Trophoblast cell (in vitro differentiated cells and primary cell): ENCODE measurements at regions not wholly inside any gene's neighbourhood (a gene's known extent, or its start where the extent isn't known, plus 50 kb on each side); places are given as distances from the start of the nearest gene placed in this dataset.
A peak's percentile ranks its signal among the peaks of the same experiment; 100 is the strongest.

Experiments
- DNase-seq, 2 donors: peaks; one replicate each; pipeline ENCODE4 v3.0.0-alpha.2; 2016
- H2AFZ ChIP-seq: 2 replicates; pipeline ENCODE4 v1.6.1; 2013; ENCODE audit warnings: low read length, moderate library complexity, mild to moderate bottlenecking; ENCODE audit not compliant: insufficient read depth, poor library complexity
- H2AK5ac ChIP-seq: 2 replicates; pipeline ENCODE4 v1.6.1; 2013; ENCODE audit warnings: mild to moderate bottlenecking, low read length
- H2BK120ac ChIP-seq: 2 replicates; pipeline ENCODE4 v1.6.1; 2013; ENCODE audit warnings: low read length, mild to moderate bottlenecking, moderate library complexity; ENCODE audit not compliant: insufficient read depth, poor library complexity
- H2BK12ac ChIP-seq: 2 replicates; pipeline ENCODE4 v1.6.1; 2013; ENCODE audit warnings: mild to moderate bottlenecking, low read length, moderate library complexity
- H2BK5ac ChIP-seq: 2 replicates; pipeline ENCODE4 v1.6.1; 2013; ENCODE audit warnings: low read length, low read depth, moderate library complexity, mild to moderate bottlenecking; ENCODE audit not compliant: poor library complexity
- H3K14ac ChIP-seq: 2 replicates; pipeline ENCODE4 v1.6.1; 2013; ENCODE audit warnings: mild to moderate bottlenecking, low read length
- H3K18ac ChIP-seq: 2 replicates; pipeline ENCODE4 v1.6.1; 2013; ENCODE audit warnings: mild to moderate bottlenecking, low read length
- H3K23ac ChIP-seq: 2 replicates; pipeline ENCODE4 v1.6.1; 2013; ENCODE audit warnings: low read length
- H3K27ac ChIP-seq: 2 replicates; pipeline ENCODE4 v1.5.1; 2013; ENCODE audit warnings: low read depth, mild to moderate bottlenecking, inconsistent platforms, low read length, moderate library complexity
- H3K27me3 ChIP-seq: 2 replicates; pipeline ENCODE4 v1.6.1; 2013; ENCODE audit warnings: inconsistent platforms, mild to moderate bottlenecking, low read length, moderate library complexity; ENCODE audit not compliant: insufficient read depth
- H3K36me3 ChIP-seq, 2 experiments: 1 replicate in 1 of 2; 2 replicates in 1 of 2; pipeline ENCODE4 v1.6.1; 2013; ENCODE audit warnings: low read length in 2 of 2, mild to moderate bottlenecking in 2 of 2, moderate library complexity in 1 of 2; ENCODE audit not compliant: insufficient read depth in 2 of 2, control insufficient read depth in 1 of 2
- H3K4ac ChIP-seq: 2 replicates; pipeline ENCODE4 v1.6.1; 2013; ENCODE audit warnings: low read depth, mild to moderate bottlenecking, low read length, moderate library complexity
- H3K4me1 ChIP-seq, 2 experiments: 1 replicate in 1 of 2; 2 replicates in 1 of 2; pipeline ENCODE4 v1.6.1; 2013; ENCODE audit warnings: low read length in 2 of 2, mild to moderate bottlenecking in 2 of 2, moderate library complexity in 1 of 2; ENCODE audit not compliant: insufficient read depth in 2 of 2, control insufficient read depth in 1 of 2
- H3K4me2 ChIP-seq: 2 replicates; pipeline ENCODE4 v1.6.1; 2013; ENCODE audit warnings: inconsistent platforms, mild to moderate bottlenecking, low read length, moderate library complexity
- H3K4me3 ChIP-seq: 2 replicates; pipeline ENCODE4 v1.5.1; 2013; ENCODE audit warnings: mild to moderate bottlenecking, low read depth, low read length, inconsistent platforms
- H3K79me1 ChIP-seq: one replicate; pipeline ENCODE4 v1.6.1; 2013; ENCODE audit warnings: low read length
- H3K79me2 ChIP-seq: 2 replicates; pipeline ENCODE4 v1.6.1; 2013; ENCODE audit warnings: low read length, mild to moderate bottlenecking; ENCODE audit not compliant: control insufficient read depth, insufficient read depth, poor library complexity
- H3K9ac ChIP-seq: 2 replicates; pipeline ENCODE4 v1.6.1; 2013; ENCODE audit warnings: mild to moderate bottlenecking, low read length
- H3K9me3 ChIP-seq: 2 replicates; pipeline ENCODE4 v1.6.1; 2013; ENCODE audit warnings: low read depth, mild to moderate bottlenecking, control low read depth, inconsistent platforms, low read length; ENCODE audit not compliant: insufficient read depth
- H4K12ac ChIP-seq: 2 replicates; pipeline ENCODE4 v1.6.1; 2013; ENCODE audit warnings: low read depth, mild to moderate bottlenecking, low read length, moderate library complexity
- H4K8ac ChIP-seq: 2 replicates; pipeline ENCODE4 v1.6.1; 2013; ENCODE audit warnings: low read depth, mild to moderate bottlenecking, low read length, moderate library complexity
- H4K91ac ChIP-seq: one replicate; pipeline ENCODE4 v1.6.1; 2013; ENCODE audit warnings: low read depth, mild to moderate bottlenecking, low read length, moderate library complexity
- WGBS: extraction: QIAGEN DNeasy Blood & Tissue Kit; methylation state at CpG from one replicate; pipeline ENCODE4 v1.1.7; 2013; ENCODE audit warnings: missing lambda C conversion rate; ENCODE audit not compliant: insufficient read length, insufficient coverage; ENCODE audit errors: extremely low coverage; 5-methylcytosine and 5-hydroxymethylcytosine counted together

GRCh38 chr11:37963440-37963839 is 1365.4 kb upstream of the RAG2 start:
- Histone ChIP-seq H2BK12ac (no peak overlapping the region), H3K79me1 (no peaks in the 10 kb centered on the region), H3K4me1 (no peaks in the 10 kb centered on the region), H3K36me3 (no peaks in the 10 kb centered on the region), H2BK5ac (no peak overlapping the region), H3K4me3 (no peak overlapping the region), H3K4me2 (no peak overlapping the region), H3K4ac (no peak overlapping the region), H3K27me3 (no peaks in the 10 kb centered on the region), H4K8ac (no peak overlapping the region), H2BK120ac (no peak overlapping the region), H3K9ac (no peak overlapping the region), H2AK5ac (no peak overlapping the region), H3K27ac (no peak overlapping the region), H2AFZ (no peak overlapping the region), H3K14ac (no peak overlapping the region), H4K12ac (no peak overlapping the region), H3K9me3 (peaks cover 3% of the 10 kb centered on the region), H4K91ac (no peak overlapping the region), H3K18ac (no peak overlapping the region), H3K79me2 (no peaks in the 10 kb centered on the region), H3K23ac (no peak overlapping the region)
- WGBS, result no CpG with 5 or more reads among the region's 2 CpGs
- no peak for DNase-seq

GRCh38 chr11:37957717-37958116 is 1359.7 kb upstream of the RAG2 start:
- no peaks in the 10 kb centered on the region for H3K79me2 ChIP-seq
- no peak for DNase-seq
- H2BK120ac ChIP-seq, result no peak overlapping the region
- no peak overlapping the region for H4K91ac ChIP-seq
- H3K36me3 ChIP-seq, result no peaks in the 10 kb centered on the region
- H3K18ac ChIP-seq, result no peak overlapping the region
- H3K27ac ChIP-seq, result no peak overlapping the region
- H3K4me3 ChIP-seq, result no peak overlapping the region
- H3K14ac ChIP-seq, result no peak overlapping the region
- no peaks in the 10 kb centered on the region for H3K27me3 ChIP-seq
- no peak overlapping the region for H3K4me2 ChIP-seq
- H3K79me1 ChIP-seq, result no peaks in the 10 kb centered on the region
- H3K4ac ChIP-seq, result no peak overlapping the region
- peaks cover 5% of the 10 kb centered on the region for H3K9me3 ChIP-seq
- no peak overlapping the region for H2BK12ac ChIP-seq
- no CpG with 5 or more reads among the region's 1 CpG for WGBS
- no peaks in the 10 kb centered on the region for H3K4me1 ChIP-seq
- H2BK5ac ChIP-seq, result no peak overlapping the region
- no peak overlapping the region for H3K9ac ChIP-seq
- no peak overlapping the region for H2AFZ ChIP-seq
- no peak overlapping the region for H4K8ac ChIP-seq
- no peak overlapping the region for H3K23ac ChIP-seq
- no peak overlapping the region for H2AK5ac ChIP-seq
- no peak overlapping the region for H4K12ac ChIP-seq

GRCh38 chr11:37951996-37952395 is 1354.0 kb upstream of the RAG2 start:
- Histone ChIP-seq H2BK120ac (no peak overlapping the region), H3K36me3 (no peaks in the 10 kb centered on the region), H4K91ac (no peak overlapping the region), H3K14ac (no peak overlapping the region), H3K27me3 (no peaks in the 10 kb centered on the region), H4K12ac (no peak overlapping the region), H2AK5ac (no peak overlapping the region), H3K27ac (no peak overlapping the region), H3K4me1 (no peaks in the 10 kb centered on the region), H4K8ac (no peak overlapping the region), H3K4ac (no peak overlapping the region), H2BK12ac (no peak overlapping the region), H3K23ac (no peak overlapping the region), H2AFZ (no peak overlapping the region), H3K18ac (no peak overlapping the region), H3K4me2 (no peak overlapping the region), H2BK5ac (no peak overlapping the region), H3K9me3 (no peaks in the 10 kb centered on the region), H3K79me1 (no peaks in the 10 kb centered on the region), H3K79me2 (no peaks in the 10 kb centered on the region), H3K4me3 (no peak overlapping the region), H3K9ac (no peak overlapping the region)
- no peak for DNase-seq
- no CpG with 5 or more reads among the region's 2 CpGs for WGBS

- no peak overlapping the region for H2BK120ac ChIP-seq
- no CpG with 5 or more reads among the region's 3 CpGs for WGBS
- H2AK5ac ChIP-seq, result no peak overlapping the region
- H2AFZ ChIP-seq, result no peak overlapping the region
- H4K12ac ChIP-seq, result no peak overlapping the region
- no peak overlapping the region for H2BK5ac ChIP-seq
- no peak overlapping the region for H2BK12ac ChIP-seq
- no peak overlapping the region for H3K9ac ChIP-seq
- no peak overlapping the region for H3K23ac ChIP-seq
- H3K79me2 ChIP-seq, result no peaks in the 10 kb centered on the region
- H3K36me3 ChIP-seq, result no peaks in the 10 kb centered on the region
- peaks cover 4% of the 10 kb centered on the region for H3K79me1 ChIP-seq
- no peaks in the 10 kb centered on the region for H3K27me3 ChIP-seq
- H3K18ac ChIP-seq, result no peak overlapping the region
- no peak for DNase-seq
- no peaks in the 10 kb centered on the region for H3K4me1 ChIP-seq
- peak overlapping the region; percentile 32 for H4K91ac ChIP-seq
- no peak overlapping the region for H3K4ac ChIP-seq
- no peak overlapping the region for H3K27ac ChIP-seq
- H3K14ac ChIP-seq, result no peak overlapping the region
- H3K4me2 ChIP-seq, result no peak overlapping the region
- no peak overlapping the region for H4K8ac ChIP-seq
- H3K4me3 ChIP-seq, result no peak overlapping the region
- H3K9me3 ChIP-seq, result no peaks in the 10 kb centered on the region
Observed at GRCh38 chr11:37948258-37948657, 1350.2 kb upstream of the RAG2 start.
